KMS-11 (cell line): ENCODE measurements at regions not wholly inside any gene's neighbourhood (a gene's known extent, or its start where the extent isn't known, plus 50 kb on each side); places are given as distances from the start of the nearest gene placed in this dataset.

Experiments used
- H2AFZ ChIP-seq: fragments of 200-600 bp; sonication (generic); 2 replicates; pipeline ENCODE4 v1.6.1; 2016; ENCODE audit warnings: antibody characterized with exemption, mixed run types, low read depth
- H3K27ac ChIP-seq: fragments of 200-600 bp; sonication (generic); 2 replicates; pipeline ENCODE4 v1.6.1; 2016; ENCODE audit warnings: mild to moderate bottlenecking, mixed run types
- H3K27me3 ChIP-seq: fragments of 200-600 bp; sonication (generic); 2 replicates; pipeline ENCODE4 v1.6.1; 2017; ENCODE audit warnings: mild to moderate bottlenecking, low read depth, mixed run types, moderate library complexity; ENCODE audit not compliant: insufficient read depth
- H3K36me3 ChIP-seq: fragments of 200-600 bp; sonication (generic); 2 replicates; pipeline ENCODE4 v1.6.1; 2017; ENCODE audit warnings: mild to moderate bottlenecking, mixed run types; ENCODE audit not compliant: insufficient read depth
- H3K4me1 ChIP-seq: fragments of 200-600 bp; sonication (generic); 2 replicates; pipeline ENCODE4 v1.6.1; 2016; ENCODE audit warnings: mild to moderate bottlenecking, low read depth, mixed run types; ENCODE audit not compliant: poor library complexity, severe bottlenecking
- H3K4me2 ChIP-seq: fragments of 200-600 bp; sonication (generic); 2 replicates; pipeline ENCODE4 v1.7.0; 2016; ENCODE audit warnings: mild to moderate bottlenecking, mixed run types
- H3K4me3 ChIP-seq: fragments of 200-600 bp; sonication (generic); IDR thresholded peaks from 2 replicates; pipeline ENCODE4 v1.6.1; 2017; ENCODE audit warnings: low read depth, low read length, mixed read lengths; ENCODE audit not compliant: insufficient read depth
- H3K79me2 ChIP-seq: fragments of 200-600 bp; sonication (generic); 2 replicates; pipeline ENCODE4 v1.6.1; 2016; ENCODE audit warnings: low read depth, mixed run types; ENCODE audit not compliant: insufficient read depth
- H3K9ac ChIP-seq: fragments of 200-600 bp; sonication (generic); 2 replicates; pipeline ENCODE4 v1.6.1; 2016; ENCODE audit warnings: mild to moderate bottlenecking, mixed run types
- H4K20me1 ChIP-seq: fragments of 200-600 bp; sonication (generic); 2 replicates; pipeline ENCODE4 v1.6.1; 2016; ENCODE audit warnings: mild to moderate bottlenecking, mixed run types; ENCODE audit not compliant: insufficient read depth
- CTCF ChIP-seq: fragments of 200-600 bp; sonication (generic); conservative IDR thresholded peaks from 2 replicates; pipeline ENCODE4 v1.6.1; 2017; ENCODE audit warnings: low read depth, mild to moderate bottlenecking, antibody characterized with exemption, low read length, moderate library complexity, mixed read lengths

- Histone ChIP-seq H3K27ac (no peak overlapping the region), H4K20me1 (no peaks in the 10 kb centered on the region), H3K9ac (no peak overlapping the region), H3K79me2 (no peaks in the 10 kb centered on the region), H3K36me3 (no peaks in the 10 kb centered on the region), H3K4me1 (no peaks in the 10 kb centered on the region), H2AFZ (no peak overlapping the region), H3K27me3 (no peaks in the 10 kb centered on the region), H3K4me2 (no peak overlapping the region), H3K4me3 (no peak overlapping the region)
- no peak for TF ChIP-seq CTCF
Measured at GRCh38 chr12:107447336-107447735, 238.3 kb upstream of the PWP1 start.

GRCh38 chr12:107448198-107448597 lies 237.4 kb upstream of the PWP1 start:
- TF ChIP-seq CTCF, result no peak; the same call in 1 of the 2 replicates
- Histone ChIP-seq H3K9ac (no peak overlapping the region), H3K27me3 (no peaks in the 10 kb centered on the region), H3K79me2 (no peaks in the 10 kb centered on the region), H3K4me3 (no peak overlapping the region), H3K4me1 (no peaks in the 10 kb centered on the region), H3K4me2 (no peak overlapping the region), H4K20me1 (no peaks in the 10 kb centered on the region), H3K36me3 (no peaks in the 10 kb centered on the region), H3K27ac (no peak overlapping the region), H2AFZ (no peak overlapping the region)

GRCh38 chr12:107449891-107450290 lies 235.7 kb upstream of the PWP1 start:
- H3K36me3 ChIP-seq, result no peaks in the 10 kb centered on the region
- H3K4me3 ChIP-seq, result no peak overlapping the region
- H3K79me2 ChIP-seq, result no peaks in the 10 kb centered on the region
- H3K27me3 ChIP-seq, result no peaks in the 10 kb centered on the region
- no peak overlapping the region for H3K4me2 ChIP-seq
- H3K27ac ChIP-seq, result no peak overlapping the region
- H2AFZ ChIP-seq, result no peak overlapping the region
- H3K4me1 ChIP-seq, result no peaks in the 10 kb centered on the region
- H4K20me1 ChIP-seq, result no peaks in the 10 kb centered on the region
- no peak for TF ChIP-seq CTCF
- H3K9ac ChIP-seq, result no peak overlapping the region

- no peak overlapping the region for H3K9ac ChIP-seq
- H3K79me2 ChIP-seq, result no peaks in the 10 kb centered on the region
- no peak overlapping the region for H3K27ac ChIP-seq
- no peak overlapping the region for H3K4me2 ChIP-seq
- no peaks in the 10 kb centered on the region for H3K4me1 ChIP-seq
- TF ChIP-seq CTCF, result no peak
- no peaks in the 10 kb centered on the region for H3K36me3 ChIP-seq
- H3K27me3 ChIP-seq, result no peaks in the 10 kb centered on the region
- no peaks in the 10 kb centered on the region for H4K20me1 ChIP-seq
- H3K4me3 ChIP-seq, result no peak overlapping the region
- H2AFZ ChIP-seq, result no peak overlapping the region
Measured at GRCh38 chr12:107450541-107450940, 235.1 kb upstream of the PWP1 start.
